GM10248 (cell line): ENCODE measurements at regions not wholly inside any gene's neighbourhood (a gene's known extent, or its start where the extent isn't known, plus 50 kb on each side); places are given as distances from the start of the nearest gene placed in this dataset.

ENCODE experiments used
- CTCF ChIA-PET: fragments of 300-600 bp; sonication (Branson Sonifier 250); formaldehyde crosslinking; extraction: SDS; loops from one replicate; lab custom pipeline; 2021; ENCODE audit warnings: antibody characterized with exemption; lab: Yijun Ruan, JAX
- POLR2A ChIA-PET: fragments of 350-650 bp; sonication (Branson Sonifier 250); formaldehyde crosslinking; extraction: SDS; loops from one replicate; lab custom pipeline; 2020; ENCODE audit warnings: antibody characterized with exemption; lab: Yijun Ruan, JAX
- DNase-seq: peaks from one replicate; pipeline ENCODE4 v3.0.0; 2012; ENCODE audit errors: extremely low spot score
- TF ChIP-seq, protein P1 (sequence below): IDR thresholded peaks from 2 replicates; pipeline ENCODE4 v1.5.1; 2012; ENCODE audit warnings: mild to moderate bottlenecking, low read depth; ENCODE audit errors: extremely low read depth, missing control alignments, control extremely low read depth

DNA sequence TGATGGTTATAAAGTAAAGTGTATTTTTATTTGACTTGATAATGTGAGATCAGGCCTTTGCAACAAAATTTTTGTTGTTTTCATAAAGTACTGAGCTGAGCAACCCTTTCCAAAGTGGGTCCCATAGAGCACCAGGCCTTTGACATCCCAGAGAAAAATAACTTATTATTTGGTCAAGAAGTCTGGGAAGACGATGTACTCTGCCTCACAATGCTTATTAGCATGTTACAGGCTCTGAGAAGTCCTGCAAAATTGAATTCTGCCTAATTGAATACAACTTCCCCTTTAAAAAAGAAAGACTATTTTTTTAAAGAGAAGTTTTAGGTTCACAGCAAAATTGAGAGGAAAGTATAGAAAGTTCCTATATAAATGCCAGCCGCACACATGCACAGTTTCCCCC, 151.5 kb upstream of the TCF4 start:
- TF ChIP-seq, protein P1, sequence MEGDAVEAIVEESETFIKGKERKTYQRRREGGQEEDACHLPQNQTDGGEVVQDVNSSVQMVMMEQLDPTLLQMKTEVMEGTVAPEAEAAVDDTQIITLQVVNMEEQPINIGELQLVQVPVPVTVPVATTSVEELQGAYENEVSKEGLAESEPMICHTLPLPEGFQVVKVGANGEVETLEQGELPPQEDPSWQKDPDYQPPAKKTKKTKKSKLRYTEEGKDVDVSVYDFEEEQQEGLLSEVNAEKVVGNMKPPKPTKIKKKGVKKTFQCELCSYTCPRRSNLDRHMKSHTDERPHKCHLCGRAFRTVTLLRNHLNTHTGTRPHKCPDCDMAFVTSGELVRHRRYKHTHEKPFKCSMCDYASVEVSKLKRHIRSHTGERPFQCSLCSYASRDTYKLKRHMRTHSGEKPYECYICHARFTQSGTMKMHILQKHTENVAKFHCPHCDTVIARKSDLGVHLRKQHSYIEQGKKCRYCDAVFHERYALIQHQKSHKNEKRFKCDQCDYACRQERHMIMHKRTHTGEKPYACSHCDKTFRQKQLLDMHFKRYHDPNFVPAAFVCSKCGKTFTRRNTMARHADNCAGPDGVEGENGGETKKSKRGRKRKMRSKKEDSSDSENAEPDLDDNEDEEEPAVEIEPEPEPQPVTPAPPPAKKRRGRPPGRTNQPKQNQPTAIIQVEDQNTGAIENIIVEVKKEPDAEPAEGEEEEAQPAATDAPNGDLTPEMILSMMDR, result no peak
- CTCF ChIA-PET, result no interaction called here
- POLR2A ChIA-PET, result no interaction called here
- no peak for DNase-seq

DNA sequence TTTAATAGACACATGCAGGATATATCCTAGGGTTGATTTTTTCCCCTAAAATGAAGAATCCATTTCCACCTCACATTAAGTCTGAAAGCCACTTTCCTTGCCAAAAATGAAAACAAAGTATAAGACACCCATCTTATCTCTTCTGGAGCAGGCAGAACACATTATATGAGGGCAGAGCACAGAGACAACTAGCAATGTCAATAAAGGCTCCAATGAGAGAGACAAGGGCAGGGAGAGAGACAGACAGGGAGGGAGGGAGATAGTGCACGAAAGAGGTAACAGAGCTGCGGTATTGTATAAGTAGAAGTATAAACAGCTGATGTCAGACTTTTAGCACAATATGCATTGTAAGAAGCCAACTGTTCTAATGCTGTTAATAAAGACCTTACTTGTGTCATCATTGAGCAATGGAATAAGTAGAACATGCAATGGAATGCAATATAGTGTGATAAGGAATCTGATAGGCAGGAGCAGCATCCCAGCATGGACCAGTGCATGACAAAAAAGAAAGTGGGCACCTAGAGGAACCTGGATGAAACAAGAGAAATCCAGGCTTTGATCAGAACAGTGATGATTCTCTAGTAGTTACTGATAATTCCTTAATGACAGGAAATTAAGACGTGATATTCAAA, 150.6 kb upstream of the TCF4 start:
- ChIA-PET CTCF (no interaction called here), POLR2A (no interaction called here)
- DNase-seq, result no peak
- TF ChIP-seq, protein P1, result no peak

DNA sequence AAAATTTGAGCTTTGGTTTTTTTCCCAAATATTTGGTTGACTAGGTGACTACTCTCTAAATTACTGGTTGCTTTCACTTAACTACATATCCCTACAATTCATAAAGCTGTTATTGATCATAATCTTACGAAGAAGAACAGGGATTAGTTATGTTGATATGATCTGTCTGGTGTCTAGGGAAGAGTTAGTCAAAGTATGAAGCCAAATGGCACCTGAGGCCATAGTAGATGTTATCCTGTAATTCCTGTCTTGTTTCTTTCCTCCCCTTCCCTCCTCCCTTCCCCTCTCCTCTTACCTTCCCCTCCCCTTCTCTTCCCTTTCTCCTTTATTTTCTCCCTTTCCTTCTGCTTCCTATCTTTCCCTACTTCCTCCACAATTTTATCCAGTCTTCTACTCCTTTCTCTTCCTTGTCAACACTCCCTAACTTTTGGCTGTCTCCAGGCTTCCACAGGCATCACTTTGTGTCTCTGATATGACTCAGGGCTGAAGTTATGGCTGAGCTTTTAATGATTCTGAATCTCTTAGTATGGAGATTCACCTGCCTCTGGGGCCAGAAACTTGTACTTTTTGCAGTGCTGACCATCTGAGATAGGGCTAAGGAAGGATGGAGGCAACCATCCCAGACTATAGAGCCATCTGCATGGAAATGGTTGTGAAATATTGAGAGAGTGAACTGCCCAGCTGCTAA, 149.9 kb upstream of the TCF4 start:
- ChIA-PET CTCF (no interaction called here), POLR2A (no interaction called here)
- no peak for DNase-seq
- TF ChIP-seq, protein P1, result no peak

DNA sequence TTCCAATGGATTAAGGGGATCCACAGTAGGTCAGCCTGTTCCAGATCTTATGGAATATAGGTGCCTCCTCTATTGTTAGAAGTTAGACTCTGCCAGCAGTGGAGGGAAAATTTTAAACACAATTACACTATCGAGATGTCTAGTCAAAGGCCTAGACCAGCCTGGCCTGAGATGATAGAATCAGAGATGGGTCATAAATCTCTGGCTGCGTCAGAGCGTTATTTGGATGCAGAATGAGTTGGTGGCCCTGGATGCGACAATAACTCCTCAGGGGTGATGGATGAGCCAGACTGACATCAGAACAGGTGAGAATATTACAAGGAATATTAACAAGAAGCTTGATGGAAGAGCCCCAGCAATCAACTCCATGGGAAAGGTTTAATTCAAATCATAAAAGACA, 149.3 kb upstream of the TCF4 start:
- no peak for DNase-seq
- ChIA-PET CTCF (no interaction called here), POLR2A (no interaction called here)
- TF ChIP-seq, protein P1, result no peak

DNA sequence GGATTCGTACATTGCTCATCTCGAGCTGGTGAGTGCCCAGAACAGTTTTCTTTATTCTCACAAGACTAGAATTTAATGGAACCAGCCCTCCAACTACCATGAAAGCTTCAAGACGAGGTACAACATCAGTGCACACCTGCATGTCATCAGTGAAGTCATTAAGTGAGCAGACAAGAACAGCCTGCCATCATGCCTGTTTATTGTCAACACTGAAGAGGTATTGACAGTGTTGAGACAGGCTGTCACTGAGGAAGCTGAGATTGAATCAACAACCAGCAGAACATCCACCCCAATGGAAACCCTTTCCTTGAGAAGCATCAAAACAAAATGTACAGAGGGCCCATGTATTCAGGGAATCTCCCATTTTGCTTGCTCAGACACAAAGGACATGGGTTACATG, 148.0 kb upstream of the TCF4 start:
- TF ChIP-seq, protein P1, result no peak
- ChIA-PET POLR2A (no interaction called here), CTCF (no interaction called here)
- no peak for DNase-seq

DNA sequence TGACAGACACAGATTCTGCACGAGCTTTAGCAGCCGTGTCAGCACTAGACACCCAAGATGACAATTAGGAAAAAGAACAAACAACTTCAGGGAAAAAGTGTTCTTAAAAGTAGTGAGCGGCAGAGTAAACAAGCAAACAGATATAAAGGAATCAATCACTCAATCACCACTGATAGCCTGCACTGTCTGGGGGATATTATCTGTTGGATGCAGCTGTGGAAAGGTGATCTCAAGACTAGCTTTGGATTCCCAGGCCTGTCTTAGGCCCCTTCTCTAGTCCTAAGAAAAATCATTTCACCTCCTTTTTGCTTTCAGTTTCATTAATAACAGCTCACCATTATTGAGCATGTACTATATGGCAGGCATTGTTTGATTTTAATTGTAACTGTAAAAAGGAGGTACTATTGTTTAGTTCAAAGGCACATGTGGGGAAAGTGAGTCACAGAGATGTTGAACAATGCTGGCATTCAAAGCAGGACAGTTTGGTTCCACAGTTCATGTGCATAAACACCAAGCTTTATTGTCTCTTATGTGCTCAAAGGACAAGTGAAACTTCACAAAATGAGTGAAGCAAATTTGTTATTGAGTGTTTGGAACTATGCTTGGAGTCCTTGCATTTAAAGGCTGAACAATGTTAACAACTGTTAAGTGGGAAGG, 147.3 kb upstream of the TCF4 start:
- DNase-seq, result no peak
- CTCF ChIA-PET, result no interaction called here
- TF ChIP-seq, protein P1, result no peak
- POLR2A ChIA-PET, result no interaction called here
